ENCODE measurements at regions not wholly inside any gene's neighbourhood (a gene's known extent, or its start where the extent isn't known, plus 50 kb on each side); places are given as distances from the start of the nearest gene placed in this dataset.

- POLR2A ChIA-PET: no interaction called here
- no peaks in the 10 kb centered on the region for H3K4me1 ChIP-seq (ENCODE audit: insufficient read depth, low read length)
- BruUV-seq (replicated peaks): no TSS peak
- TF ChIP-seq ZNF660 (CRISPR knock-in tag; IDR thresholded peaks at IDR 0.05; ENCODE audit: borderline replicate concordance, low read depth) (no peak), GATAD2A (CRISPR knock-in tag; IDR thresholded peaks at IDR 0.05) (no peak)
- WGBS (ENCODE audit: low lambda C conversion rate): 81% methylated on average over 5 of the region's 5 CpGs
- no peak overlapping the region for H3K4me3 ChIP-seq (replicated peaks in 1 of 3; ENCODE audit: insufficient read depth in 1 of 3, low read depth in 2 of 3, low read length in 3 of 3)
- FAIRE-seq (no peak), ATAC-seq (no peak), DNase-seq (ENCODE audit: low spot score) (no peak)
- no peaks in the 10 kb centered on the region for H3K79me2 ChIP-seq (ENCODE audit: insufficient read depth, low read length)
- no peaks in the 10 kb centered on the region for H3K36me3 ChIP-seq (replicated peaks in 1 of 2; ENCODE audit: control insufficient read depth in 1 of 2, insufficient read depth in 2 of 2, low read length in 2 of 2)
- no peaks in the 10 kb centered on the region for H3K9me3 ChIP-seq (ENCODE audit: low read length)
- H3K27ac ChIP-seq (ENCODE audit: extremely low read length, insufficient read depth, low read length): no peak overlapping the region
- CTCF ChIA-PET (ENCODE audit: low intra/inter-chr PET ratio, low total read pairs): no interaction called here
- H2AFZ ChIP-seq (ENCODE audit: low read length): no peak overlapping the region
- no peaks in the 10 kb centered on the region for H4K20me1 ChIP-seq (ENCODE audit: insufficient read depth, low read length)
- H3K4me2 ChIP-seq (ENCODE audit: low read depth, low read length): no peak overlapping the region
- intact Hi-C loops (cut with micrococcal nuclease; ENCODE audit: unreplicated experiment): no loop called here
- in situ Hi-C loops (cut with HindIII; ENCODE audit: extremely low pct_ligation_motif_present, low pct_unique_long_range_greater_than_20kb): no loop called here
- H3K27me3 ChIP-seq (ENCODE audit: control insufficient read depth in 1 of 2, insufficient read depth in 2 of 2, low read length in 2 of 2): no peaks in the 10 kb centered on the region
- H3K9ac ChIP-seq (ENCODE audit: insufficient read depth, low read depth, low read length): no peak overlapping the region
Observed at GRCh38 chr3:31240013-31240412, 292.7 kb upstream of the STT3B start.

DNA sequence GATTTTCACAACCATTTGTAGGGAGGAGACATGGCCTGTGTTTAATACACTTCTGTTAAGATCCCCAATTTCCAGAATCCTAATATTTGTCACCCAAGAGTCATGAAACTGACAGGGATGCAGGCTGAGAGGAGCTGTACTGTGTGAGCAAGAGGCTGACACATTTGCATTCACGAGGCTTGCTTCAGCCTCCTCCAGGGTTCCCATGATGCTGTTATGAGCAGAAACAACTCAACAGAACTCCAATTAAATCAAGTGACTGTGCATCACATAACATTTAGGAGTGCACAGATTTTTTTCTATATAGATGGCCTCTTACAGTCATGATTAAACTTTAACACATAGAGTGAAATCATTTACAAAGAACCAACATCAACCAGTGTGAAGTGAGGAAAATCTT is 292.3 kb upstream of the STT3B start:
- Histone ChIP-seq H3K27ac (ENCODE audit: extremely low read length, insufficient read depth, low read length) (no peak overlapping the region), H3K4me1 (ENCODE audit: insufficient read depth, low read length) (no peaks in the 10 kb centered on the region), H3K4me2 (ENCODE audit: low read depth, low read length) (no peak overlapping the region), H3K4me3 (replicated peaks in 1 of 3; ENCODE audit: insufficient read depth in 1 of 3, low read depth in 2 of 3, low read length in 3 of 3) (no peak overlapping the region), H3K79me2 (ENCODE audit: insufficient read depth, low read length) (no peaks in the 10 kb centered on the region), H3K36me3 (replicated peaks in 1 of 2; ENCODE audit: control insufficient read depth in 1 of 2, insufficient read depth in 2 of 2, low read length in 2 of 2) (no peaks in the 10 kb centered on the region), H4K20me1 (ENCODE audit: insufficient read depth, low read length) (no peaks in the 10 kb centered on the region), H2AFZ (ENCODE audit: low read length) (no peak overlapping the region), H3K9me3 (ENCODE audit: low read length) (no peaks in the 10 kb centered on the region), H3K9ac (ENCODE audit: insufficient read depth, low read depth, low read length) (no peak overlapping the region), H3K27me3 (ENCODE audit: control insufficient read depth in 1 of 2, insufficient read depth in 2 of 2, low read length in 2 of 2) (no peaks in the 10 kb centered on the region)
- 75% methylated on average over 1 of the region's 1 CpG for WGBS (ENCODE audit: low lambda C conversion rate)
- in situ Hi-C loops (cut with HindIII; ENCODE audit: extremely low pct_ligation_motif_present, low pct_unique_long_range_greater_than_20kb) (no loop called here), intact Hi-C loops (cut with micrococcal nuclease; ENCODE audit: unreplicated experiment) (no loop called here)
- POLR2A ChIA-PET: no interaction called here
- FAIRE-seq: no peak
- CTCF ChIA-PET (ENCODE audit: low intra/inter-chr PET ratio, low total read pairs): no interaction called here
- no peak for DNase-seq (ENCODE audit: low spot score)
- ATAC-seq: no peak
- no TSS peak for BruUV-seq (replicated peaks)
- TF ChIP-seq ZNF224 (CRISPR knock-in tag; IDR thresholded peaks at IDR 0.05) (no peak), ZNF18 (CRISPR knock-in tag; IDR thresholded peaks at IDR 0.05; ENCODE audit: insufficient replicate concordance) (no peak), TOE1 (CRISPR knock-in tag; IDR thresholded peaks at IDR 0.05) (no peak), FOSL1 (CRISPR knock-in tag; IDR thresholded peaks at IDR 0.05; ENCODE audit: borderline replicate concordance) (no peak), ZNF678 (CRISPR knock-in tag; IDR thresholded peaks at IDR 0.05) (no peak), HNRNPH1 (optimal IDR thresholded peaks at IDR 0.05; ENCODE audit: low read depth, low read length) (no peak), ARHGAP35 (CRISPR knock-in tag; IDR thresholded peaks at IDR 0.05; ENCODE audit: borderline replicate concordance) (no peak), ZSCAN12 (CRISPR knock-in tag; IDR thresholded peaks at IDR 0.05) (no peak), POLR2AphosphoS2 (IDR thresholded peaks at IDR 0.05; ENCODE audit: low read depth, low read length) (no peak)
- TF ChIP-seq, protein P1, sequence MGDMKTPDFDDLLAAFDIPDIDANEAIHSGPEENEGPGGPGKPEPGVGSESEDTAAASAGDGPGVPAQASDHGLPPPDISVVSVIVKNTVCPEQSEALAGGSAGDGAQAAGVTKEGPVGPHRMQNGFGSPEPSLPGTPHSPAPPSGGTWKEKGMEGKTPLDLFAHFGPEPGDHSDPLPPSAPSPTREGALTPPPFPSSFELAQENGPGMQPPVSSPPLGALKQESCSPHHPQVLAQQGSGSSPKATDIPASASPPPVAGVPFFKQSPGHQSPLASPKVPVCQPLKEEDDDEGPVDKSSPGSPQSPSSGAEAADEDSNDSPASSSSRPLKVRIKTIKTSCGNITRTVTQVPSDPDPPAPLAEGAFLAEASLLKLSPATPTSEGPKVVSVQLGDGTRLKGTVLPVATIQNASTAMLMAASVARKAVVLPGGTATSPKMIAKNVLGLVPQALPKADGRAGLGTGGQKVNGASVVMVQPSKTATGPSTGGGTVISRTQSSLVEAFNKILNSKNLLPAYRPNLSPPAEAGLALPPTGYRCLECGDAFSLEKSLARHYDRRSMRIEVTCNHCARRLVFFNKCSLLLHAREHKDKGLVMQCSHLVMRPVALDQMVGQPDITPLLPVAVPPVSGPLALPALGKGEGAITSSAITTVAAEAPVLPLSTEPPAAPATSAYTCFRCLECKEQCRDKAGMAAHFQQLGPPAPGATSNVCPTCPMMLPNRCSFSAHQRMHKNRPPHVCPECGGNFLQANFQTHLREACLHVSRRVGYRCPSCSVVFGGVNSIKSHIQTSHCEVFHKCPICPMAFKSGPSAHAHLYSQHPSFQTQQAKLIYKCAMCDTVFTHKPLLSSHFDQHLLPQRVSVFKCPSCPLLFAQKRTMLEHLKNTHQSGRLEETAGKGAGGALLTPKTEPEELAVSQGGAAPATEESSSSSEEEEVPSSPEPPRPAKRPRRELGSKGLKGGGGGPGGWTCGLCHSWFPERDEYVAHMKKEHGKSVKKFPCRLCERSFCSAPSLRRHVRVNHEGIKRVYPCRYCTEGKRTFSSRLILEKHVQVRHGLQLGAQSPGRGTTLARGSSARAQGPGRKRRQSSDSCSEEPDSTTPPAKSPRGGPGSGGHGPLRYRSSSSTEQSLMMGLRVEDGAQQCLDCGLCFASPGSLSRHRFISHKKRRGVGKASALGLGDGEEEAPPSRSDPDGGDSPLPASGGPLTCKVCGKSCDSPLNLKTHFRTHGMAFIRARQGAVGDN (CRISPR knock-in tag; IDR thresholded peaks at IDR 0.05): no peak
- TF ChIP-seq, protein P2, sequence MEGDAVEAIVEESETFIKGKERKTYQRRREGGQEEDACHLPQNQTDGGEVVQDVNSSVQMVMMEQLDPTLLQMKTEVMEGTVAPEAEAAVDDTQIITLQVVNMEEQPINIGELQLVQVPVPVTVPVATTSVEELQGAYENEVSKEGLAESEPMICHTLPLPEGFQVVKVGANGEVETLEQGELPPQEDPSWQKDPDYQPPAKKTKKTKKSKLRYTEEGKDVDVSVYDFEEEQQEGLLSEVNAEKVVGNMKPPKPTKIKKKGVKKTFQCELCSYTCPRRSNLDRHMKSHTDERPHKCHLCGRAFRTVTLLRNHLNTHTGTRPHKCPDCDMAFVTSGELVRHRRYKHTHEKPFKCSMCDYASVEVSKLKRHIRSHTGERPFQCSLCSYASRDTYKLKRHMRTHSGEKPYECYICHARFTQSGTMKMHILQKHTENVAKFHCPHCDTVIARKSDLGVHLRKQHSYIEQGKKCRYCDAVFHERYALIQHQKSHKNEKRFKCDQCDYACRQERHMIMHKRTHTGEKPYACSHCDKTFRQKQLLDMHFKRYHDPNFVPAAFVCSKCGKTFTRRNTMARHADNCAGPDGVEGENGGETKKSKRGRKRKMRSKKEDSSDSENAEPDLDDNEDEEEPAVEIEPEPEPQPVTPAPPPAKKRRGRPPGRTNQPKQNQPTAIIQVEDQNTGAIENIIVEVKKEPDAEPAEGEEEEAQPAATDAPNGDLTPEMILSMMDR (CRISPR knock-in tag; IDR thresholded peaks at IDR 0.05): no peak

Data from HepG2 (cell line).